ENCODE measurements at regions not wholly inside any gene's neighbourhood (a gene's known extent, or its start where the extent isn't known, plus 50 kb on each side); places are given as distances from the start of the nearest gene placed in this dataset.

GRCh38 chr2:11007331-11008264, 95.9 kb downstream of the KCNF1 start:
- Histone ChIP-seq H3K4me1 (ENCODE audit: insufficient read depth, low read length, poor library complexity, severe bottlenecking) (peaks cover 6% of the 10 kb centered on the region), H3K27ac (ENCODE audit: low read depth, low read length, poor library complexity, severe bottlenecking) (no peak overlapping the region), H3K27me3 (replicated peaks; ENCODE audit: insufficient read depth, low read depth, low read length, poor library complexity) (no peaks in the 10 kb centered on the region), H3K4me3 (ENCODE audit: low read depth, low read length, poor library complexity, severe bottlenecking) (no peak overlapping the region), H3K36me3 (ENCODE audit: insufficient read depth, low read length, poor library complexity, severe bottlenecking) (no peaks in the 10 kb centered on the region), H3K9me3 (ENCODE audit: low read depth, low read length, poor library complexity, severe bottlenecking) (no peaks in the 10 kb centered on the region)
- DNase-seq (ENCODE audit: low spot score) = no peak
- TF ChIP-seq CTCF (conservative IDR thresholded peaks at IDR 0.05; ENCODE audit: low read depth, low read length) (no peak), EZH2 (IDR thresholded peaks at IDR 0.05; ENCODE audit: borderline replicate concordance, low read depth, low read length, poor library complexity, severe bottlenecking) (no peak)
- intact Hi-C loops (cut with micrococcal nuclease; ENCODE audit: unreplicated experiment) = no loop called here
- no TSS peak for BruUV-seq (replicated peaks)
- POLR2A ChIA-PET (ENCODE audit: low non-redundant PET) = no interaction called here
- CTCF ChIA-PET = no interaction called here

GRCh38 chr2:11008773-11009172, 97.0 kb downstream of the KCNF1 start:
- no peaks in the 10 kb centered on the region for H3K9me3 ChIP-seq (ENCODE audit: low read depth, low read length, poor library complexity, severe bottlenecking)
- TF ChIP-seq CTCF (conservative IDR thresholded peaks at IDR 0.05; ENCODE audit: low read depth, low read length) = no peak
- TF ChIP-seq EZH2 (IDR thresholded peaks at IDR 0.05; ENCODE audit: borderline replicate concordance, low read depth, low read length, poor library complexity, severe bottlenecking) = no peak
- H3K27ac ChIP-seq (ENCODE audit: low read depth, low read length, poor library complexity, severe bottlenecking) = no peak overlapping the region
- CTCF ChIA-PET = no interaction called here
- H3K36me3 ChIP-seq (ENCODE audit: insufficient read depth, low read length, poor library complexity, severe bottlenecking) = no peaks in the 10 kb centered on the region
- H3K4me1 ChIP-seq (ENCODE audit: insufficient read depth, low read length, poor library complexity, severe bottlenecking) = peaks cover 4% of the 10 kb centered on the region
- no TSS peak for BruUV-seq (replicated peaks)
- intact Hi-C loops (cut with micrococcal nuclease; ENCODE audit: unreplicated experiment) = no loop called here
- no peak overlapping the region for H3K4me3 ChIP-seq (ENCODE audit: low read depth, low read length, poor library complexity, severe bottlenecking)
- POLR2A ChIA-PET (ENCODE audit: low non-redundant PET) = no interaction called here
- DNase-seq (ENCODE audit: low spot score) = no peak
- no peaks in the 10 kb centered on the region for H3K27me3 ChIP-seq (replicated peaks; ENCODE audit: insufficient read depth, low read depth, low read length, poor library complexity)

GRCh38 chr2:11009176-11009575, 97.4 kb downstream of the KCNF1 start:
- POLR2A ChIA-PET (ENCODE audit: low non-redundant PET) = no interaction called here

More at GRCh38 chr2:11009176-11009575, 97.4 kb downstream of the KCNF1 start:
- BruUV-seq (replicated peaks) = no TSS peak
- Histone ChIP-seq H3K4me3 (ENCODE audit: low read depth, low read length, poor library complexity, severe bottlenecking) (no peak overlapping the region), H3K27ac (ENCODE audit: low read depth, low read length, poor library complexity, severe bottlenecking) (no peak overlapping the region), H3K36me3 (ENCODE audit: insufficient read depth, low read length, poor library complexity, severe bottlenecking) (no peaks in the 10 kb centered on the region), H3K27me3 (replicated peaks; ENCODE audit: insufficient read depth, low read depth, low read length, poor library complexity) (no peaks in the 10 kb centered on the region), H3K9me3 (ENCODE audit: low read depth, low read length, poor library complexity, severe bottlenecking) (no peaks in the 10 kb centered on the region), H3K4me1 (ENCODE audit: insufficient read depth, low read length, poor library complexity, severe bottlenecking) (no peaks in the 10 kb centered on the region)
- TF ChIP-seq EZH2 (IDR thresholded peaks at IDR 0.05; ENCODE audit: borderline replicate concordance, low read depth, low read length, poor library complexity, severe bottlenecking) (no peak), CTCF (conservative IDR thresholded peaks at IDR 0.05; ENCODE audit: low read depth, low read length) (no peak)
- CTCF ChIA-PET = no interaction called here
- intact Hi-C loops (cut with micrococcal nuclease; ENCODE audit: unreplicated experiment) = no loop called here
- no peak for DNase-seq (ENCODE audit: low spot score)
